ENCODE measurements at regions not wholly inside any gene's neighbourhood (a gene's known extent, or its start where the extent isn't known, plus 50 kb on each side); places are given as distances from the start of the nearest gene placed in this dataset.

GRCh38 chr13:34189946-34190345 is 372.0 kb downstream of the RFC3 start:
- Histone ChIP-seq H3K4me2 (ENCODE audit: low read length) (no peak overlapping the region), H3K4me1 (ENCODE audit: control insufficient read depth in 1 of 2, insufficient read depth in 2 of 2, low read length in 2 of 2) (no peaks in the 10 kb centered on the region), H3K9me2 (ENCODE audit: insufficient read depth) (no peaks in the 10 kb centered on the region), H3K4me3 (replicated peaks in 1 of 2; ENCODE audit: low read depth in 1 of 2, low read length in 2 of 2) (no peak overlapping the region), H3K27me3 (ENCODE audit: insufficient read depth, low read length) (no peaks in the 10 kb centered on the region), H3K9ac (ENCODE audit: low read length) (no peak overlapping the region), H2AFZ (ENCODE audit: low read depth, low read length, poor library complexity, severe bottlenecking) (no peak overlapping the region), H4K20me1 (ENCODE audit: insufficient read depth) (no peaks in the 10 kb centered on the region), H3K36me3 (ENCODE audit: control insufficient read depth in 1 of 2, insufficient read depth in 2 of 2, low read length in 2 of 2) (no peaks in the 10 kb centered on the region), H3K79me2 (ENCODE audit: insufficient read depth, low read length) (no peaks in the 10 kb centered on the region), H3K9me3 (ENCODE audit: control insufficient read depth in 1 of 2, insufficient read depth in 1 of 2, low read depth in 1 of 2, low read length in 2 of 2) (no peaks in the 10 kb centered on the region), H3K27ac (ENCODE audit: low read depth, low read length) (no peak overlapping the region)
- ChIA-PET CTCF (no interaction called here), RAD21 (ENCODE audit: low non-redundant PET in 1 of 2, low total read pairs in 2 of 2, uncharacterized antibody in 2 of 2, unreplicated experiment in 2 of 2) (no interaction called here), POLR2A (no interaction called here)
- DNase-seq (ENCODE audit: low read depth, low spot score) (no peak), ATAC-seq (no peak)
- intact Hi-C loops (cut with micrococcal nuclease): no loop called here
- no peak for TF ChIP-seq POLR2A (IDR thresholded peaks at IDR 0.05; ENCODE audit: borderline replicate concordance, extremely low read depth, insufficient read depth, insufficient read length)
- no peak for TF ChIP-seq POLR2AphosphoS5 (IDR thresholded peaks at IDR 0.05; ENCODE audit: low read depth, low read length)
- TF ChIP-seq EGR1 (IDR thresholded peaks at IDR 0.05; ENCODE audit: low read depth): no peak
- TF ChIP-seq ELF1 (IDR thresholded peaks at IDR 0.05; ENCODE audit: borderline replicate concordance, low read depth): no peak
- TF ChIP-seq, protein P1, sequence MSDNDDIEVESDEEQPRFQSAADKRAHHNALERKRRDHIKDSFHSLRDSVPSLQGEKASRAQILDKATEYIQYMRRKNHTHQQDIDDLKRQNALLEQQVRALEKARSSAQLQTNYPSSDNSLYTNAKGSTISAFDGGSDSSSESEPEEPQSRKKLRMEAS (IDR thresholded peaks at IDR 0.05): no peak
- no peak for TF ChIP-seq JUND (IDR thresholded peaks at IDR 0.05)
- TF ChIP-seq SRF (IDR thresholded peaks at IDR 0.05; ENCODE audit: low read depth): no peak
- TF ChIP-seq SIN3A (IDR thresholded peaks at IDR 0.05; ENCODE audit: low read depth): no peak
- no peak for TF ChIP-seq ZNF274 (IDR thresholded peaks at IDR 0.05; ENCODE audit: low read depth, low read length)
- no peak for TF ChIP-seq FOSL1 (IDR thresholded peaks at IDR 0.05; ENCODE audit: low read depth)
- TF ChIP-seq EZH2 (IDR thresholded peaks at IDR 0.05): no peak
- no peak for TF ChIP-seq TCF7L2 (IDR thresholded peaks at IDR 0.05; ENCODE audit: borderline replicate concordance, extremely low read depth, insufficient read depth, insufficient read length)
- TF ChIP-seq ATF3 (IDR thresholded peaks at IDR 0.05): no peak
- BruUV-seq (replicated peaks): no TSS peak
